Caco-2 (cell line): ENCODE measurements at regions not wholly inside any gene's neighbourhood (a gene's known extent, or its start where the extent isn't known, plus 50 kb on each side); places are given as distances from the start of the nearest gene placed in this dataset.

Experiments used
- BruUV-seq: library from RNA; stranded (reverse); fragments of 400-500 nt; replicated peaks from 2 replicates; lab custom pipeline; 2021; lab: Mats Ljungman, UMichigan
- CTCF ChIA-PET: fragments of 300-600 bp; sonication (Branson Sonifier 250); formaldehyde crosslinking; loops from one replicate; lab custom pipeline; 2022; ENCODE audit warnings: antibody characterized with exemption; lab: Charles Lee
- POLR2A ChIA-PET: fragments of 300-600 bp; sonication (Branson Sonifier 250); formaldehyde crosslinking; loops from one replicate; lab custom pipeline; 2022; ENCODE audit warnings: antibody characterized with exemption; lab: Charles Lee
- DNase-seq, 2 experiments: peaks; one replicate each; pipeline versions ENCODE4 v3.0.0 to v3.0.0-alpha.2; 2020 to 2022
- H3K27me3 ChIP-seq: replicated peaks from 2 replicates; pipeline ENCODE4 v1.6.0; 2011; ENCODE audit warnings: low read length; ENCODE audit not compliant: control insufficient read depth, insufficient read depth
- H3K36me3 ChIP-seq: 2 replicates; pipeline ENCODE4 v1.5.1; 2011; ENCODE audit warnings: low read length; ENCODE audit not compliant: control insufficient read depth, insufficient read depth
- H3K4me1 ChIP-seq: fragments of 250-450 bp; sonication (Bioruptor Pico); 2 replicates; pipeline ENCODE4 v1.5.1; 2020; ENCODE audit warnings: mild to moderate bottlenecking
- H3K4me3 ChIP-seq: 2 replicates; pipeline ENCODE4 v1.5.1; 2011; ENCODE audit warnings: low read depth, mild to moderate bottlenecking, control low read depth, low read length
- H3K9me3 ChIP-seq: fragments of 250-450 bp; sonication (Bioruptor Pico); 2 replicates; pipeline ENCODE4 v1.5.1; 2020; ENCODE audit warnings: mild to moderate bottlenecking, moderate library complexity
- H3K27ac Mint-ChIP-seq: one replicate; pipeline ENCODE4 v1.8.0; 2022; ENCODE audit warnings: mixed read lengths; ENCODE audit not compliant: unreplicated experiment
- H3K27me3 Mint-ChIP-seq: one replicate; pipeline ENCODE4 v1.8.0; 2022; ENCODE audit warnings: mixed read lengths; ENCODE audit not compliant: insufficient read depth, unreplicated experiment
- H3K36me3 Mint-ChIP-seq: one replicate; pipeline ENCODE4 v1.8.0; 2022; ENCODE audit warnings: mild to moderate bottlenecking, mixed read lengths; ENCODE audit not compliant: insufficient read depth, unreplicated experiment
- H3K4me1 Mint-ChIP-seq: one replicate; pipeline ENCODE4 v1.8.0; 2022; ENCODE audit warnings: low read depth, mixed read lengths; ENCODE audit not compliant: unreplicated experiment
- H3K4me3 Mint-ChIP-seq: one replicate; pipeline ENCODE4 v1.8.0; 2022; ENCODE audit warnings: mild to moderate bottlenecking, moderate library complexity, mixed read lengths; ENCODE audit not compliant: unreplicated experiment
- H3K9me3 Mint-ChIP-seq: one replicate; pipeline ENCODE4 v1.8.0; 2022; ENCODE audit warnings: mixed read lengths; ENCODE audit not compliant: unreplicated experiment
- intact Hi-C: fragments of 100-400 bp; cut with micrococcal nuclease; formaldehyde crosslinking; loops from one replicate; pipeline ENCODE4 v1.10.0; 2022; ENCODE audit not compliant: unreplicated experiment
- TF ChIP-seq, protein P1 (sequence below), 2 experiments: fragments of 200-600 bp in 1 of 2; IDR thresholded peaks; 1 replicate in 1 of 2; 2 replicates in 1 of 2; pipeline versions ENCODE4 v1.5.1 to v1.8.0; 2011 to 2022; ENCODE audit warnings: antibody characterized with exemption in 1 of 2, control low read depth in 1 of 2, inconsistent platforms in 1 of 2, low read depth in 1 of 2, low read length in 1 of 2, mild to moderate bottlenecking in 1 of 2, moderate library complexity in 1 of 2; ENCODE audit not compliant: insufficient read depth in 1 of 2, severe bottlenecking in 1 of 2, unreplicated experiment in 1 of 2

DNA sequence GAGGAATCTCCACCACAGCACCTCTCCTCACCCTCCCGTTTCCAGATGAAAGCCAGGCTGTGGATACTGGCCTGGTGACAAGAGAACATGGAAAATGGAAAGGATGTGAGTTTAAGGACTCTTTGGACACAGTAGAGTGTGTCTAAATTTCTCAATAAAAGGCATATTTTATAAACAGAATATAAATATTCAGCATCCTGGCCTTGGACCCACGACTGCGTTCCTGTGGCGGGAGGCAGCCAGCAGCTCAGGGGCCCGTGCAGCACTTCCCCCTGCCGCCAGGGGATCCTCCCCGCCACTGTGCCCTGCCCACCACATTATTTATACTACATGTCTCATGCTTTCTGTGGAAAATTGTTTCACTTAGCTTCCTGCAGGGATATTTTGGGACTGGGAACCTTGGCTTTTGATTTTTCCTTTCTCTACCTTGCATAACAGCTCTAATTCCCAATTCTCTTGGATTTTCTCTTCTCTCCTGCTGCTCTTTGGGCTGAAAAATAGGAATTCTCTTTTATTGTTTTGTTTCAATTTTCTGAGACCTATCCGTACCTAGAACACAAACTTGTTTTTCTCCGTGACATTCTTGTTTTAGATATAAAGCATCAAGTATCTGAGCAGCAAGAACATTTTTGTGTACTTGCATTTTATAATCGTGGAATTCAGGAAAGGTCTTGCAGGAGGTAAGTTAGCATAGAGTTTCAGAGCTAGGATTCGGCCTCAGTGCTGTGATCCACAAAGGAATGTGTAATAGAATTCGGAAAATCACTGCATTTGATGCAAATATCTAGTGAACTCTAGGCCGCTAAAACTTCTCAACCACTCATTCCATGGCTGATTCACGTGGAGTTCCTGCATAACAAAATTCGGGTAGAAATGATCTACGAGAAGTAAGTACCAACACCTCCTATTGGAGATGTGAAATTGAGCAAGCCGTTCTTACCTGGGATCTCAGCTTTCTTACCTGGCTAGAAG lies 107.7 kb upstream of the SPATA13 start:
- H3K4me3 Mint-ChIP-seq, result no peak overlapping the region
- Histone ChIP-seq H3K27me3 (no peaks in the 10 kb centered on the region), H3K9me3 (no peaks in the 10 kb centered on the region), H3K4me3 (no peak overlapping the region), H3K36me3 (no peaks in the 10 kb centered on the region), H3K4me1 (no peaks in the 10 kb centered on the region)
- H3K4me1 Mint-ChIP-seq, result peaks cover 13% of the 10 kb centered on the region
- TF ChIP-seq, protein P1, sequence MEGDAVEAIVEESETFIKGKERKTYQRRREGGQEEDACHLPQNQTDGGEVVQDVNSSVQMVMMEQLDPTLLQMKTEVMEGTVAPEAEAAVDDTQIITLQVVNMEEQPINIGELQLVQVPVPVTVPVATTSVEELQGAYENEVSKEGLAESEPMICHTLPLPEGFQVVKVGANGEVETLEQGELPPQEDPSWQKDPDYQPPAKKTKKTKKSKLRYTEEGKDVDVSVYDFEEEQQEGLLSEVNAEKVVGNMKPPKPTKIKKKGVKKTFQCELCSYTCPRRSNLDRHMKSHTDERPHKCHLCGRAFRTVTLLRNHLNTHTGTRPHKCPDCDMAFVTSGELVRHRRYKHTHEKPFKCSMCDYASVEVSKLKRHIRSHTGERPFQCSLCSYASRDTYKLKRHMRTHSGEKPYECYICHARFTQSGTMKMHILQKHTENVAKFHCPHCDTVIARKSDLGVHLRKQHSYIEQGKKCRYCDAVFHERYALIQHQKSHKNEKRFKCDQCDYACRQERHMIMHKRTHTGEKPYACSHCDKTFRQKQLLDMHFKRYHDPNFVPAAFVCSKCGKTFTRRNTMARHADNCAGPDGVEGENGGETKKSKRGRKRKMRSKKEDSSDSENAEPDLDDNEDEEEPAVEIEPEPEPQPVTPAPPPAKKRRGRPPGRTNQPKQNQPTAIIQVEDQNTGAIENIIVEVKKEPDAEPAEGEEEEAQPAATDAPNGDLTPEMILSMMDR (IDR thresholded peaks at IDR 0.05; ENCODE audit: insufficient read depth in 1 of 2, low read depth in 1 of 2, low read length in 1 of 2, severe bottlenecking in 1 of 2, unreplicated experiment in 1 of 2), result no peak
- intact Hi-C loops, result loop anchor here (1.0 to 2.0 kb wide), 5 partner anchors 33 to 176 kb away; no protein-coding TSS in a partner anchor
- ChIA-PET CTCF (interaction anchor here (0.6 to 2.3 kb wide), 11 partner anchors 14 to 176 kb away, joined by 3 to 16 read pairs (median 3); partner anchors contain the start of gene SPATA13), POLR2A (no interaction called here)
- H3K27me3 Mint-ChIP-seq, result no peaks in the 10 kb centered on the region
- no peaks in the 10 kb centered on the region for H3K9me3 Mint-ChIP-seq
- H3K36me3 Mint-ChIP-seq, result no peaks in the 10 kb centered on the region
- no peak for DNase-seq
- no peak overlapping the region for H3K27ac Mint-ChIP-seq
- no TSS peak for BruUV-seq

DNA sequence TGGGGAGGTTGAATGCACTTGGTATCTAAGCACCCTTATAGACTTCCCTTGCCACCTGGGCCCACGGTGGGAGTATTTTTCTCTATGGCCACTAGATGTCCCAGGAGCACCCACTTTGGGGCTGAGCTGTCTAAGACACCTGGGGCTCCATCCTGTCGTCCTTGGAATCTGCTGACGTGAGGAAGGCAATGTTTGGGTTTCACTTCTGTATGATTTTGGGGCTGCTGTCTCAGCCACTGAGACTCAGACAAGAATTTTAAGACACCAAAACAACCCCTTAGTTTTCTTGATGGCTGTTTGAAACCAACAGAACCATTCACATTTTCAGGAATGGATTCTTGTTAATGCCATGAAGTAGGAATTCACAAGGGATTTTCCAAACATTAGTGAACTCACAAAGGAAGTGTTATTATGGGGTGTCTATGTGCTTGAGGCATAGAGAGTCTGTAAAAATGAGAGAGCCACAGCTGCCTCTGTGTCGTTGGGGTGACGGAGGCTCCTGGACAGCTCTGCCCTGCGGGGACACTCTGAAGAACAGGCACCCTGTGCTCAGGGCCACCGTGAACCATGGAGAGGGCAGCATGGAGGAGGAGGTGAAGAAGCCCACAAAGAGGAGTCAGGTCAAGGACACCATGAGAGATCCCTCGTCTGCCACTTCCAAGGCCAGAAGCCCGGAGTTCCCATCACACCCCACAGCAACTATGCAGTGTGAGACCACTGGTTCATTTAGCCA lies 106.8 kb upstream of the SPATA13 start:
- Mint-ChIP-seq H3K4me3 (no peak overlapping the region), H3K27ac (no peak overlapping the region), H3K9me3 (no peaks in the 10 kb centered on the region)

More for the DNA sequence above, 106.8 kb upstream of the SPATA13 start:
- Histone ChIP-seq H3K4me1 (no peaks in the 10 kb centered on the region), H3K27me3 (no peaks in the 10 kb centered on the region), H3K9me3 (no peaks in the 10 kb centered on the region), H3K36me3 (no peaks in the 10 kb centered on the region), H3K4me3 (no peak overlapping the region)
- Mint-ChIP-seq H3K36me3 (no peaks in the 10 kb centered on the region), H3K4me1 (peaks cover 13% of the 10 kb centered on the region), H3K27me3 (no peaks in the 10 kb centered on the region)
- BruUV-seq, result no TSS peak
- TF ChIP-seq, protein P1 (IDR thresholded peaks at IDR 0.05; ENCODE audit: insufficient read depth in 1 of 2, low read depth in 1 of 2, low read length in 1 of 2, severe bottlenecking in 1 of 2, unreplicated experiment in 1 of 2), result peak; percentile 82 to 85
- peak; percentile 82 to 85 for DNase-seq
- ChIA-PET CTCF (interaction anchor here (0.6 to 2.3 kb wide), 12 partner anchors 13 to 175 kb away, joined by 3 to 16 read pairs (median 3); partner anchors contain the start of gene SPATA13), POLR2A (no interaction called here)
- intact Hi-C loops, result loop anchor here (1.0 to 2.0 kb wide), 5 partner anchors 33 to 175 kb away; no protein-coding TSS in a partner anchor
